Sigmoid colon (tissue), 6 donors: ENCODE measurements at regions not wholly inside any gene's neighbourhood (a gene's known extent, or its start where the extent isn't known, plus 50 kb on each side); places are given as distances from the start of the nearest gene placed in this dataset.

Experiments
- DNase-seq: peaks from one replicate; pipeline ENCODE4 v3.0.0-alpha.2; 2019
- H3K27ac ChIP-seq, 4 donors: fragments of 200-600 bp; sonication (generic); one replicate each; pipeline ENCODE4 v1.5.1; 2016 to 2019; ENCODE audit warnings: mild to moderate bottlenecking in 1 of 4
- H3K27me3 ChIP-seq, 3 donors: fragments of 200-600 bp; sonication (generic); one replicate each; pipeline ENCODE4 v1.5.1; 2019; ENCODE audit warnings: mild to moderate bottlenecking in 1 of 3
- H3K36me3 ChIP-seq, 4 donors: fragments of 200-600 bp; sonication (generic); one replicate each; pipeline ENCODE4 v1.5.1; 2016 to 2019
- H3K4me1 ChIP-seq, 4 donors: fragments of 200-600 bp; sonication (generic); one replicate each; pipeline ENCODE4 v1.5.1; 2017 to 2019
- H3K4me3 ChIP-seq, 4 donors: fragments of 200-600 bp; sonication (generic); one replicate each; pipeline ENCODE4 v1.5.1; 2017 to 2019; ENCODE audit warnings: mild to moderate bottlenecking in 2 of 4, moderate library complexity in 1 of 4
- H3K9me3 ChIP-seq, 4 donors: fragments of 200-600 bp in 3 of 4; sonication (generic) in 3 of 4; one replicate each; pipeline versions ENCODE4 v1.5.1 to v1.6.1; 2013 to 2019
- CTCF ChIP-seq, 4 experiments: fragments of 450-650 bp in 3 of 4; fragments of 200-600 bp in 1 of 4; IDR thresholded peaks; one replicate each; pipeline ENCODE4 v1.5.1; 2016 to 2019; ENCODE audit warnings: antibody characterized with exemption in 4 of 4, mild to moderate bottlenecking in 3 of 4, moderate library complexity in 2 of 4
- EP300 ChIP-seq, 4 donors: sonication (generic); formaldehyde crosslinking; IDR thresholded peaks; one replicate each; pipeline ENCODE4 v1.6.1; 2017; ENCODE audit warnings: antibody characterized with exemption in 4 of 4
- POLR2A ChIP-seq, 2 donors: fragments of 450-650 bp; IDR thresholded peaks; one replicate each; pipeline ENCODE4 v1.6.1; 2016; ENCODE audit warnings: antibody characterized with exemption in 2 of 2, mild to moderate bottlenecking in 2 of 2, moderate library complexity in 2 of 2
- POLR2AphosphoS5 ChIP-seq, 4 donors: sonication (generic); formaldehyde crosslinking; IDR thresholded peaks; one replicate each; pipeline ENCODE4 v1.6.1; 2017; ENCODE audit warnings: antibody characterized with exemption in 4 of 4
- WGBS, 2 donors: extraction: QIAGEN DNeasy Blood & Tissue Kit; methylation state at CpG; one replicate each; pipeline ENCODE4 v1.1.7; 2013; 5-methylcytosine and 5-hydroxymethylcytosine counted together
- intact Hi-C: fragments of 100-400 bp; cut with DNase I; formaldehyde crosslinking; loops from one replicate; pipeline ENCODE4 v1.15.1; 2023
- donor health status: healthy with polysubstance abuse.
- donor health status: healthy.

- TF ChIP-seq EP300 (IDR thresholded peaks at IDR 0.05) (no peak), CTCF (IDR thresholded peaks at IDR 0.05) (no peak), POLR2AphosphoS5 (IDR thresholded peaks at IDR 0.05) (no peak), POLR2A (IDR thresholded peaks at IDR 0.05) (no peak)
- Histone ChIP-seq H3K27ac (peak overlapping the region in 1 of 4 donors; percentile 41), H3K27me3 (no peaks in the 10 kb centered on the region), H3K9me3 (no peaks in the 10 kb centered on the region), H3K4me1 (no peaks in the 10 kb centered on the region), H3K36me3 (no peaks in the 10 kb centered on the region), H3K4me3 (no peak overlapping the region)
- 62 to 77% methylated on average over 4 of the region's 4 CpGs for WGBS, 2 donors
- intact Hi-C loops: no loop called here
- peak; percentile 70 for DNase-seq
Observed at GRCh38 chr5:117594166-117594565, 1019.5 kb upstream of the SEMA6A start.

DNA sequence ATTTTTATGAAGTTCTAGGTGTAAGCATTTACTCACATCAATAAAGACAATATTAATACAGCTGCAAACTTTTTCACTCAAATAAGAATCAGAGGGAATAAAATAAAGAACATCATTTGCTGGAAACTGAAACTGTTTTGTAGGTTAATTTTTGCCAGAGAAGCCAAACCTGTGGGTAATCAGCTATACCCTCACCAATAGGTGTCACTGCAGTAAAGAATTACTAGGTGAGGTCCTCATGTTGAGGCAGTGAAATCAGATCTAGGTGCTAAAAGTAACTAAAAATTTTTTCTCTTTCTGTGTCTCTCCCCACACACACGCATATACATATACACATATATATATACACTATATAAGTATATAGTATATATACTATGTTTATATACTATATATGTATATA is 1016.3 kb upstream of the SEMA6A start:
- intact Hi-C loops: no loop called here
- no peaks in the 10 kb centered on the region for H3K9me3 ChIP-seq
- H3K27me3 ChIP-seq: no peaks in the 10 kb centered on the region
- 64% methylated on average over 1 of the region's 1 CpG for WGBS, 2 donors
- DNase-seq: no peak
- no peaks in the 10 kb centered on the region for H3K36me3 ChIP-seq
- TF ChIP-seq POLR2A (IDR thresholded peaks at IDR 0.05): no peak
- no peak overlapping the region for H3K4me3 ChIP-seq
- no peak overlapping the region for H3K27ac ChIP-seq
- no peaks in the 10 kb centered on the region for H3K4me1 ChIP-seq

DNA sequence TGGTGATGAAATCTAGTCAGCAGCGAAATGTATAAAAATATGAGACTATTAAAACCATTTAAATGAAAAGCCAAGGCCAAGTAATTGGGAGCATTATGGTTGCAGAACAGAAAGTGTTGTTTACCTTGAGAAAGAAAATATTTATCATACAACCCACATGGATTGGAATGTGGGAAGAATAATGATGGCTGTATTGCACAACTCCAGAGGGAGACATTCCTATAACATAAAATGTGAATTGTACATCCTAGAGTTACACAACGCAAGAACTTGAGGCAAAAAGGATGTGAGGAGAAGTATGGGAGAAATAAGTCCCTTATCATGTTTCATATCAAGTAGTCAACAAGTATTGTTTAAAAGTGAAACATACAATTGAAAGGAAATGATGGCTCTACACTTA is 1014.0 kb upstream of the SEMA6A start:
- TF ChIP-seq POLR2A (IDR thresholded peaks at IDR 0.05): no peak
- no peak for TF ChIP-seq CTCF (IDR thresholded peaks at IDR 0.05)
- no peak for TF ChIP-seq EP300 (IDR thresholded peaks at IDR 0.05)

GRCh38 chr5:117587111-117587510 is 1012.5 kb upstream of the SEMA6A start:
- no peak for DNase-seq

More for the DNA sequence above, 1014.0 kb upstream of the SEMA6A start:
- H3K9me3 ChIP-seq: no peaks in the 10 kb centered on the region
- no peak for DNase-seq
- intact Hi-C loops: no loop called here
- H3K4me1 ChIP-seq: no peaks in the 10 kb centered on the region
- WGBS, 2 donors: 70 to 93% methylated on average over 2 of the region's 2 CpGs
- H3K36me3 ChIP-seq: no peaks in the 10 kb centered on the region
- no peaks in the 10 kb centered on the region for H3K27me3 ChIP-seq
- H3K4me3 ChIP-seq: no peak overlapping the region
- no peak overlapping the region for H3K27ac ChIP-seq

GRCh38 chr5:117568622-117569021 is 994.0 kb upstream of the SEMA6A start:
- no peak for TF ChIP-seq CTCF (IDR thresholded peaks at IDR 0.05)
- TF ChIP-seq POLR2AphosphoS5 (IDR thresholded peaks at IDR 0.05): no peak
- TF ChIP-seq EP300 (IDR thresholded peaks at IDR 0.05): no peak
- TF ChIP-seq POLR2A (IDR thresholded peaks at IDR 0.05): no peak
- Histone ChIP-seq H3K9me3 (no peaks in the 10 kb centered on the region), H3K27me3 (no peaks in the 10 kb centered on the region), H3K36me3 (no peaks in the 10 kb centered on the region), H3K4me1 (no peaks in the 10 kb centered on the region), H3K4me3 (no peak overlapping the region), H3K27ac (no peak overlapping the region)
- intact Hi-C loops: no loop called here
- 88 to 92% methylated on average over 1 of the region's 1 CpG for WGBS, 2 donors
- no peak for DNase-seq

More at GRCh38 chr5:117587111-117587510, 1012.5 kb upstream of the SEMA6A start:
- H3K4me3 ChIP-seq: no peak overlapping the region
- 85 to 89% methylated on average over 1 of the region's 1 CpG for WGBS, 2 donors
- intact Hi-C loops: no loop called here
- no peaks in the 10 kb centered on the region for H3K27me3 ChIP-seq
- TF ChIP-seq POLR2AphosphoS5 (IDR thresholded peaks at IDR 0.05) (no peak), POLR2A (IDR thresholded peaks at IDR 0.05) (no peak), CTCF (IDR thresholded peaks at IDR 0.05) (no peak)
- H3K27ac ChIP-seq: no peak overlapping the region
- H3K4me1 ChIP-seq: no peaks in the 10 kb centered on the region
- H3K9me3 ChIP-seq: no peaks in the 10 kb centered on the region
- no peaks in the 10 kb centered on the region for H3K36me3 ChIP-seq
